Endothelial cell of hepatic sinusoid (primary cell): ENCODE measurements at regions not wholly inside any gene's neighbourhood (a gene's known extent, or its start where the extent isn't known, plus 50 kb on each side); places are given as distances from the start of the nearest gene placed in this dataset.
"Not testable (repeated sequence)": the region's sequence is repeated elsewhere in the genome, so short reads cannot be mapped to it uniquely, and the experiment has no call there.

ENCODE experiments used
- in situ Hi-C: cut with HindIII; loops from 2 replicates; pipeline ENCODE4 v1.10.0; 2017; ENCODE audit warnings: low sequenced_read_pairs

DNA sequence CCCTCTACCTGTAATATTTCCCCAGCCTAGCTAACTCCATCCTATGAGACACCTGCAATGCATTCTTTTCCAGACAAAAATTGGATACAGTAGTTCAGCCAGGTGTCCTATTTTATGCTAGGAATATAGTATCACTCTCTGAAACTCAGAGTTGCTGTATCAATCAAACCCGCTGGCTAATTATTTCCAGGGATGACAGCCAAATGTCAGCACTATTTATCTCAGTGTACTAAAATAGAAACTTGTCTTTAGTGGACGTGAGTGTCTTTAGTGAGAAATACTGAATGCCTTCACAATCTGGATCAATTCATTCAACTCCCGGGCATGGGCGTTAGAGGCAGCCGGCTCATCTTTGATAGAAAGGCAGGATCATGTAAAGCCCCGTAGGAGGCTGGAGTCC lies 196.2 kb downstream of the RBM46 start:
- in situ Hi-C loops, result no loop called here

GRCh38 chr4:154982187-154983047 lies 201.3 kb downstream of the RBM46 start:
- in situ Hi-C loops, result no loop called here

DNA sequence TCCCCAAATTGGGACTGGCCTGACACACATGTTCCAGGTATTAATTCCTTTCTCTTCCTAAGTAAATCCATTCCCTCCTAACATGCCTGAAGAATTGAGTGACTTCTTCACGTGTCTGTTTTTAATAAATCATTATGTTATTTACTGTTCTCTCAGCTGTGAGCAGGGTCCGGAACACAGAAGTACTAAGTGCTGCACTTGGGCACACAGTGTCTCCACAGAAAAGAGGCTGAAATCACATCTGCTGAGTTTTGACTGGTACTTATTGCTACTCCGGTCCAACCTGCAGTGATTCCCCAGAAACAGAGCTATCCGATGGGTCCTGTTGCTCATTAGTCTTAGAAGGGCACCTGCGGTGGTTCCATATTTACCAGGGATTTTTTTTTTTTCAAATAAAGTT lies 202.6 kb downstream of the RBM46 start:
- in situ Hi-C loops, result no loop called here

DNA sequence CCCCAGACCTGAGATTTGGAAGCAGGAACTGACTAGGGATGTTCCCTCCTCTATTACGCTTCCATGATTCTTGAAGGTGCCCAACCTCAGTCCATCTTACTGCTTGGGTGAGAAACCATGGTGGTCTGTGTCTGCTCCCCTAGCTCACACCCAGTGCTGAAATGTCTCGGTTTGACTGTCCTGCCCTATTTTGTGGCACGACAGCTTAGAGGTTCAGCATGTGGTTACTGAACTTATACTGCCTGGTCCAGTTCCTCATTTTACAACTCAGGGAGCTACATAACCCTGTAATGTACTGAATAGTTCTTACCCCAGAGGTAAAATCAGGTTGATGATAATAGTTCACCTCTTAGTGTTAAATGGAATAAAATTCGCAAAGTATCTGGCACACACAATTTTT lies 203.1 kb downstream of the RBM46 start:
- in situ Hi-C loops, result no loop called here

DNA sequence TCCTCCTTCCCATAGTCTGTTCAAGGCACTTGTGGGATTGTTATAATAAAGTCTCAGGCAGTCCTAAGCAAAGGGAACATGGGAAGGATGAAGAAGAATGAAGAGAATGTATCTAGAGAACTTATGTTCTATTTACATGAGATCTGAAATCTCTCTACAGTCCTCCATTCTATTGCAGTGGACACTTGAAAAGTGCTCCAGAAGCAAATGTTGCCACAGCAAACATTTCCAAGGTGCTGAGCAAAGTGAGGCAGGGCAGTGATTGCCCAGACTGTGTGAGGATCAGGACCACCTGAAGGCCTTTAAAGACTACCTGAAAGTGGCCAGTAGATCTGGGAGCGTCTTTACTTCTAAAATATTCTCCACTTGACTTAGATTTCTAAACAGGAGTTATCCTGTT lies 203.5 kb downstream of the RBM46 start:
- in situ Hi-C loops, result no loop called here

DNA sequence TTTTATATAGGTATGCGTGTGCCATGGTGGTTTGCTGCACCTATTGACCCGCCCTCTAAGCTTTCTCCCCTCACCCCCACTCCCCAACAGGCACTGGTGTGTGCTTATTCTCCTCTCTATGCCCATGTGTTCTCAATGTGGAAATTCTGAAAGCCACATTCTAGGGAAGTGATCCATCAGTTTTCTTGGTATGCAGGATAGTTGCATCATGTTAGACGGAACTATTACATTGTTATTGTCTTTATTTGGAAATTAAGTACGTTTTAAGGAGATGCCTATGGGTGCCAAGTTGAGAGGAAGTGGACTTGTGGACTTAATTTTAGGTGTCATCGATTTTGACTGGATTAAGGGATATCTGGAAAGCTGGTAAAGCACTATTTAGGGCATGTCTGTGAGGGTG lies 204.6 kb downstream of the RBM46 start:
- in situ Hi-C loops, result no loop called here

DNA sequence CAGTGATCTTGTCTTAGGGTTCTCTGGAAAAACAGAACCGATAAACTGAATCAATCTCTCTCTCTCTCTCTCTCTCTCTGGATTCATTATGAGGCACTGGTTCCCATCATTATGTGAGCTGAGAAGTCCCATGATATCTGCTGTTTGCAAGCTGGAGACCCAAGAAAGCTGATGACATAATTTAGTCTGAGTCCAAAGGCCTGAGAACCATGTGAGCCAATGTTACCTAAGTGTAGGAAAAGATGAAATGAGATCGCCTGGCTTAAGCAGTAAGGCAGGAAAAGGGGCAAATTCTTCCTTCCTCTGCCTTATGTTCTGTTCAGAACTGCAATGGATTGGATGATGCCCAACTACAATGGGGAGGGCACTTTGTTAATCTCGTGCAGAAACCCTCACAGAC lies 207.4 kb downstream of the RBM46 start:
- in situ Hi-C loops, result no loop called here

- in situ Hi-C loops, result no loop called here
Measured at GRCh38 chr4:154989511-154989910, 208.4 kb downstream of the RBM46 start.

DNA sequence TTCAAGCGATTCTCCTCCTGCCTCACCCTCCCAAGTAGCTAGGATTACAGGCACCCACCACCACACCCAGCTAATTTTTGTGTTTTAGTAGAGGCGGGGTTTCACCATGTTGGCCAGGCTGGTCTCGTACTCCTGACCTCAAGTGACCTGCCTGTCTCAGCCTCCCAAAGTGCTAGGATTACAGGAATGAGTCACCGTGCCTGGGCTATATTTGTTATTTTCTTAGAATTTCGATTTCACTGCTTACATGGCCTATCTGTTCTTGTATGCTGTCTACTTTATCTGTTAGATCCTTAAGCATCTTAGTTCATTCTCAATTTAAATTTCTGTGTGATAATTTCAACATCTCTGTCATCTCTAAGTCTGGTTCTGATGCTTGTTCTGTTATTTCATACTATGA lies 210.6 kb upstream of the NPY2R start:
- in situ Hi-C loops, result not testable (repeated sequence)

GRCh38 chr4:154998284-154998683 lies 210.2 kb upstream of the NPY2R start:
- in situ Hi-C loops, result no loop called here

DNA sequence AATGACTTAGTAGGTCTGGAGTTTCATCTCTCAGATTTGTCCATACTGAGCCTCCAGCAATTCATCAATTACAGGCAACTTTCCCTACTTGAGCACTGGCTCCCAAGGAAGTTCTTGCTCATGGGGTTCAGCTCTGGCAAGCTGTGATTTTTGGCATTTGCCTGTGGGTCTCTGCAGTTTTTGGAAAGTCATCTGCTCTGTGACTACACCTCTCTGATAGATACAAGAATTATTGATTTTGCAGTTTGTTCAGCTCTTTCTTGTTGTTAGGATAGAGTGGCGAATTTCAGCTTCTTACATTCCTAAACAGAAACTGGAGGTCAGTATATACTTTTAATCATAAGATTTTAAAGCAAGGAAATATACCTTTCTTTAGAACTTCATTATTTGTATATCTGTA lies 209.7 kb upstream of the NPY2R start:
- in situ Hi-C loops, result no loop called here

DNA sequence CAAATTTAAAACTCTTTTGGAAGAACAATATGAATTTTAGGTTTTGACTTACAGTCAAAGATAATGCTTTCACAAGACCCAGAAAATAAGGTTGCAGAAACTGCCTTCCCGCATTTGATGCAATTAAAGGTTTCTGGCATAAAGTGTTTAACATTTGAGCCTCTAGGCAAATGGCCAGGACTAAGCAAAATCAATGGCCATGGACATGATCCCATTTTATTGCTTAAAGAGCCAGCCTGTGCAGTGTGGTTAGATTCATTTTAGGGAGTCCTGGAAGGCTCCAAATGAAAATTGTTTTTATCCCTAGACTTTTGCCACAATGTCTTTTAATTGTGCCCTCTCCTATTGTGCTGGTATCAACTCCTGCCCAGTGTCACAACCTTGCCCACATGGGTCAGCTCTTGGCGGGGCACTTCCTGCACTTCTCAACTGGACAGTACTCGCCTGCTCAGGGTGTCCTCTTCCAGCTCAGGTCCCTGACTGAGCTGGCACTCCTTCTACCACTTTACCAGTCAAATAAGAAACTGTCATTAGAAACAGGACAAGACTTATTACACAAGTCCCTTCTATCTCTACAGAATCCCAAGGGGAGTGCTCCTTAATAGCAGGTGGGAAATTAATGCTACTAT lies 208.4 kb upstream of the NPY2R start:
- in situ Hi-C loops, result no loop called here

- in situ Hi-C loops, result no loop called here
Measured at GRCh38 chr4:155001251-155001650, 207.2 kb upstream of the NPY2R start.

GRCh38 chr4:155005395-155006090 lies 202.9 kb upstream of the NPY2R start:
- in situ Hi-C loops, result no loop called here

DNA sequence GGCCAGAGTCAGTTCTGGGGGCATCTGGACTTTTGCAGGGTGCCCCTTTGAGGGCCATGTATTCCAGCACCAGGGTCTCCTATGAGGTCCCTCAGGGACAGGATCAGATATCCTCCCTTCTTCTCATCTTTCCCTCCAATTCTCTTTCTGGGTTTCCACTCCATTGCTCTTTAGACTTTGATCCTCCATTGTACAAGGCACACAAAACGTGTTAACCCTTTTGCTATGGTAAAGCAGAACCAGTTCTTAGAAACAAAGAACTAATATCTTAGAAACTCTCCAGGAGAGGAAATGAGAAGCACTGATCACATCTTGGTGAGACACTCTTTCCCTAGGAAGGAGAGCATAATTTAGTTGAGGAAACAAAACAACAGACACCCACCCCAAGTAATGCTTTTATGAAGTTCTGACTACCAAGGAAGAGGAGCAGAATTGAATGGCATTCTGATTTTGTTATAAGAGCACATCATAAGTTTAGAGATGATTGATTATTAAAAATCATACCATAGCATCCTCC lies 200.7 kb upstream of the NPY2R start:
- in situ Hi-C loops, result no loop called here

DNA sequence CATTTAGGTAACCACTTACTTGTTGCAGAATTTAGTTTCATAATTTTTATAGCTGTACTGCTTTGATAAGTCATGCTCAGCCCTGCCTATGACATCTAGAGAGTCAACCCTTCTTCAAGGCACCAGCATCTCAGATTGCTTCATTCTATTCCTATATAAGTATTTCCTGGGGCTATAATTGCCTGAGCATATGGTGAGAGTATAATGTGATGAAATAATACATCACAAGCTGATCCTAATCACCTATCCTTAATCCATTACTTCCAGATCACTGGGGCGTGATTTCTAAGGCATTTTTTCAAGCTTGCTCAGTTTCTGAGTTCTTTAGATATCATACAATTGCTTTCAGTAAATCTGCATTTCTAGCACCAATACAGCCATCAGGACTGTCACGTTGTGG lies 200.0 kb upstream of the NPY2R start:
- in situ Hi-C loops, result no loop called here

DNA sequence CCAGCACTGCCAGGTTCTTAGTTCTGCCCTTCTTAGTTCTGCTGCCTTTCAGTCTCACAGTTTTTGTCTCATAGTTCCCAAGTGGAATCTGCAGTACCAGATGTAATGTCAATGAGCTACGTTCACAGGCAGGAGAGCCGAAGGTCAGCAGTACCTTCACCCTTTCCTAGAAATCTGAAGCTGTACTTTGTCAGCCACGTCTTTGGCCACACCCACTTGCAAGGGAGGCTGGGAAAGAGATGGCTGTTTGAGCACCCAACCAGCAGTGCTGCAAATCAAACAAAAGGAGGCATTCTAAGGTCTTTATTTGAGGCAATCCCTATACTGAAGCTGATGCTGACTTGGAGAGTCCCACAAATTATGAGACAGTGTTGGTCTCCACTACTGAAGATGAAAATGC lies 199.1 kb upstream of the NPY2R start:
- in situ Hi-C loops, result no loop called here

DNA sequence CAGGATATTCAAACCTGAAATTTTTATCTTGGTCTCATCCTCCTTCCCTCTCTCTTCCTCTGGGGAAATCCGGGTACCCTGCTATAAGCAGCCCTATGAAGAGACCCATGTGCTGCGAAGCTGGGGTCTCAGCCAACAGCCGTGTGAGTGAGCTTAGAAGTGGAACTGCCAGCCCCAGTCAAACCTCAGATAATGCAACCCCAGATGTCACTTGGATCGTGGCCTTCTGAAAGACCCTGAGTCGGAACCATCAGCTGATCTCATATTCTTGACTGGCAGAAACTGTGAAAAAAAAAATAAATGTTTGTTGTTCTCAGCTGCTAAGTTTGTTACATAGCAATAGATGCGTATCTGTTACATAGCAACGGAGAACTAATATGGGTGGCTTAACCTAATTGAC lies 198.1 kb upstream of the NPY2R start:
- in situ Hi-C loops, result no loop called here

DNA sequence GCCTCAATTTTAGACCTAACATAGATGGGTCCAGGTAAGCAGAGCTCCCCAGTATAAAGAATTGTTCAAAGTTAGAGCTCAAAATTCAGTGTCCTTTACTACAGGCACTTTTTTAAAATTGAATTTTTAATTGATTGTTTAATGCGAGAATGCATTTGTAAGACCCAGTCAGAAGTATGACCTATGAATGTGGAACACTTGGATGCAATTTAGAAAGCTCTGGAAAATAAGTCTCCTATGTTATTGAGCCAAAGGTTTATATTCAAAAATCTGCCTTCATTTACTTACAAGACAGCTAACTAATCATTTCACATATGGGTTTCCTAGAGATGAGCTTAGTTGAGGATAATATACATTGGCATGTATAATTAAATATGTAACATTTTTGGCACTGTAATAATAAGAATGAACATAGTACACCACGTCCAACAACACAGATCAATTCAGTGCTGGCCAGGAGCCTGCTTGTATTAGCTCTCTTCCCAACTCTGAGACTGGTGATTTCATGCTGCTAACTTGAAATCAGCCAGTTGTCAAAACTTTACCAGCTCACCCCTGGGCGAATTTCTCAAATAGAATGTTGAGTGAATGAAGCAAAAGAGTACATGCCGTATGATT lies 197.2 kb upstream of the NPY2R start:
- in situ Hi-C loops, result no loop called here

DNA sequence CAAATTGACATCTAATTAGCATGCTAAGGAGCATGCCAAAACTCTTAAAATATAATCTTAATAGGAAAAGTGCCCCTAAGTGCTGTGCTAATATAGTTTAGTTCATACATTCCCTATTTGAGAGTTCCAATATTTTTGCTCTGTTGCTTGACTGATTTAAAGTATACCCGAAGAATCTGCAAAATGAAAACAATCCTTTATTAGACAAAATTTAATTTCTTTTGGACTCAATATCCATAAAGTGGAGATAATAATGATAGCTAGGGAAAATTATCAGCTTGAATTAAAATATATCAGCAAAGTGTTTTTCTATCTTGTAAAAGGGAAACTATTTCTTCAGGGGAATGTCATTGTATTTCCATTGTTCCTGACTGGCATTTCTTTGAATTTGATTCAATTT lies 196.0 kb upstream of the NPY2R start:
- in situ Hi-C loops, result no loop called here

DNA sequence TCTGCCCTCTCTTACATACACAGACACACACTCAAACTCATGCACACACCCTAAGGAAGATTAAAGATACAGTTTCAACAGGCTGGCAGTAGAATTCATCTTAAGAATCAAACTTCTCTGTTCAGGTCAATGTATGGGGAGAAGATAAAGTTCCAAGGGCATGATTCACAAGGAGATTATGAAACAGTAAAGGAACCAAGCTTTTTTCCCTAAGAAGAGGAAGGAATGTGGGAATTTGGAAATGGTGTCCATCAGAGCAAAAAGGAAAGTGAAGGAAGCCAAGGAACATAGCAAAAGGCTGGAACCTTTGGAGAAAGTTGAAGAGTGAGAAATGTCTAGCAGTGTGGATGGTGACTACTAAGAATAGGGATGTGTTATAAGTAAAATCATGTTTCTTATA lies 191.0 kb upstream of the NPY2R start:
- in situ Hi-C loops, result no loop called here
